HL-60 (cell line): ENCODE measurements at regions not wholly inside any gene's neighbourhood (a gene's known extent, or its start where the extent isn't known, plus 50 kb on each side); places are given as distances from the start of the nearest gene placed in this dataset.

Experiments used
- CTCF ChIP-seq: IDR thresholded peaks from one replicate; pipeline ENCODE4 v1.5.1; 2011; ENCODE audit warnings: low read length, control low read depth, inconsistent platforms; ENCODE audit not compliant: insufficient read depth
- POLR2AphosphoS5 ChIP-seq: IDR thresholded peaks from 2 replicates; pipeline ENCODE4 v1.6.1; 2012; ENCODE audit warnings: low read depth
- REST ChIP-seq: IDR thresholded peaks from 2 replicates; pipeline ENCODE4 v1.6.1; 2012; ENCODE audit warnings: low read depth; ENCODE audit not compliant: insufficient replicate concordance
- SPI1 ChIP-seq: IDR thresholded peaks from 2 replicates; pipeline ENCODE4 v1.6.1; 2012; ENCODE audit warnings: low read depth, mild to moderate bottlenecking, borderline replicate concordance

GRCh38 chr12:67451206-67451605 lies 182.0 kb downstream of the CAND1 start:
- TF ChIP-seq CTCF (no peak), POLR2AphosphoS5 (no peak), REST (no peak), SPI1 (no peak)
